Left colon (tissue), 2 donors: ENCODE measurements at regions not wholly inside any gene's neighbourhood (a gene's known extent, or its start where the extent isn't known, plus 50 kb on each side); places are given as distances from the start of the nearest gene placed in this dataset.
A peak's percentile ranks its signal among the peaks of the same experiment; 100 is the strongest.
"Not testable (repeated sequence)": the region's sequence is repeated elsewhere in the genome, so short reads cannot be mapped to it uniquely, and the experiment has no call there.

ENCODE experiments used
- ATAC-seq: fragments of 200-7000 bp; cut with Tn5 transposase; one replicate; pipeline ENCODE4 v1.9.1; 2020; ENCODE audit warnings: mild to moderate bottlenecking, moderate library complexity
- DNase-seq, 2 donors: peaks; one replicate each; pipeline ENCODE4 v3.0.0-alpha.2; 2020
- intact Hi-C, 2 donors: fragments of 100-400 bp; cut with DNase I in 1 of 2; cut with micrococcal nuclease in 1 of 2; formaldehyde crosslinking; loops; one replicate each; pipeline versions ENCODE4 v1.11.2 to v1.14.0; 2022; cut with DNase I, micrococcal nuclease
- donor health status: DM: no; HTN: no; CAD: no.
- donor health status: DM: yes; HTN: yes; CAD: no.

DNA sequence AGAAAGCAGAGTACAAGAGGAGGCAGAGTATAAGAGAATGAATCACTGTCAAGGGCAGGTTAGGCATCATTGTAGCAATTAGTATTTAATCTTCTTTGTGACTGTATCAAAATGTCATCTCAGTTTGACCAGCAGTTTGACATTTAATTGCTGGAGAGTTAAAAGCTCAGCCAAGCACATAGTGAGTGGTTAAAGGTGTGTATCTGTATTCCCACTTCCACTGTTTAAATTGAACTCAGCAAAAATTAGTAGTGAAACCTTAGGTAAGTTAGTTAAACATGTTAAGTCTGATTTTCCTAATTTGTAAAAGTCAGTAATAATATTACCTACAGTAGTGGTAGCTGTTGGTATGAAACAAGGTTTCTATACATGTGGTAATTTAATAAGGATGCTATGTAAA, 296.4 kb upstream of the MBL2 start:
- intact Hi-C loops, result no loop called here
- DNase-seq (no peak), ATAC-seq (no peak)

DNA sequence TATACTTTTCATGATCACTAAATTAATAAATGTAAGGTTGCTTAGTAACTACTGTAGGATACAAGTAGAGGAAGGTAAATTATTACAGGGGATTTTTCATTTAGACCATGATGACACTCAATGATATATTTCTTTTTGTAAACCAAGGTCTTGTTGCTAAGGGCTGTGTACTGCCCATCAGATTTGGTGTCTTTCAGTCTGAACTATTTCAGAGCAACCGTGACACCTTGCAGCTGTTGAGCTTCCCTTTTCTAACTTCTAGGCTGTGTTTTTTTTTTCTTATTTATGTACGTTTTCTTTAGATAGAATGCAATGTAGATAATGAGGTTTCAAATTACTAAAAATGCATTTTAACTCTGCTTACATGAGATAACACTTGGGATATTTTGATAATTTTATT, 292.0 kb upstream of the MBL2 start:
- ATAC-seq (no peak), DNase-seq (no peak)
- intact Hi-C loops, result no loop called here

GRCh38 chr10:53063805-53064204, 291.2 kb upstream of the MBL2 start:
- no peak for ATAC-seq
- intact Hi-C loops, result no loop called here
- DNase-seq, result no peak

GRCh38 chr10:53052521-53053164, 280.1 kb upstream of the MBL2 start:
- DNase-seq (no peak), ATAC-seq (no peak)
- intact Hi-C loops, result no loop called here

- ATAC-seq (no peak), DNase-seq (no peak)
- intact Hi-C loops, result no loop called here
Measured at GRCh38 chr10:53045315-53045714, 272.7 kb upstream of the MBL2 start.

DNA sequence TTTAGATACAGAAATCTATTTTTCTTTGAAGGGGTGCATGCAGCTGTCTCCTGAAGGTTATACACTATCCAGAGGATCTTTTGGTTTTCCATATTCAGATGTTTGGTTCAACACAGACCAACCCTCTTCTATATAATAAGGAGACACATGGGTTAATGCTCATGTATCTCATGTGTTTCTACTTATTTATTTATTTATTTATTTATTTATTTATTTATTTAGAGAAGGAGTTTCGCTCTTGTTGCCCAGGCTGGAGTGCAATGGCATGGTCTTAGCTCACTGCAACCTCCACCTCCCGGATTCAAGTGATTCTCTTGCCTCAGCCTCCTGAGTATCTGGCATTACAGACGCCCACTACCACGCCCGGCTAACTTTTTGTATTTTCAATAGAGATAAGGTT, 263.2 kb upstream of the MBL2 start:
- DNase-seq, ATAC-seq, intact Hi-C loops: not testable (repeated sequence)

DNA sequence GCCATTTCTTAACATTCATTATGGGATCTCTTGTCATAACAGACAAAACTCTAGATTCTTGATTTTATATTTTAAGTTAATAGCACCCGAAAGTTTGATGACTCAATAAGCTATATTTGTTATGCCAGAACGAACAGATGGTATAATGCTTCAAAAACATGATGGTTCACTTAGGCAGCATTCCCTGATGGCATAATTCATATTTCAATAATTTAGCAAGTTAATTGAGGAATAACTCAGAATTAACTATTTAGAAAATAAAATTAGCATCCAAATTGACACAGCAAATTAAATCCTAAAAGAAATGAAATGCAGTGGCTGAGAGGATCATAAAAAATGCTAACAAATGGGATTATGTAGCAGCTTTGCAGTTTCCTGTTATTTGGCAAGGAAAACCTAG, 260.8 kb upstream of the MBL2 start:
- intact Hi-C loops, result no loop called here
- DNase-seq (no peak), ATAC-seq (no peak)

- DNase-seq, result peak in 1 of 2 donors; percentile 17
- peak; percentile 47 for ATAC-seq
- intact Hi-C loops, result not testable (repeated sequence)
Measured at GRCh38 chr10:53029872-53030849, 257.6 kb upstream of the MBL2 start.

GRCh38 chr10:53029449-53029848, 256.9 kb upstream of the MBL2 start:
- no peak for ATAC-seq
- intact Hi-C loops, result no loop called here
- no peak for DNase-seq

DNA sequence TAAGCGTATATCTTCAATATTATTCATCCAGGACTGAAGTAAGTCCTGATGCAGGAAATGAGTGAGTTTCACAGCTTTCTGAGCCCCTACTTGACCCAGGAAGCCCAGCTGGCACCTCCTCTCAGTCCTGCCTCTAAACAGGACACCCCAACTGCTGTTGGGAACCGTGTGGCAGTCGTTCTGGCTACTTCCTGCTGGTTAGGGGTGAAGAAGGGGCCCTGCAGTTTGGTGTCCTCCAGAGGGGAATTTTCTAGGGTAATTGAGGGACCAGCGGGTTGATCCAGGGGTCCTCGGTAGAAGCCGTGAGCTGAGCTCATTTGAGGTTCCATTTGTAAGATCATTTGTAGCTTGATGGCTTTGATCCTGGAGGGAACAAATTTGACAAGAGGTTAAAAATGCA, 253.2 kb upstream of the MBL2 start:
- intact Hi-C loops, ATAC-seq, DNase-seq: not testable (repeated sequence)

DNA sequence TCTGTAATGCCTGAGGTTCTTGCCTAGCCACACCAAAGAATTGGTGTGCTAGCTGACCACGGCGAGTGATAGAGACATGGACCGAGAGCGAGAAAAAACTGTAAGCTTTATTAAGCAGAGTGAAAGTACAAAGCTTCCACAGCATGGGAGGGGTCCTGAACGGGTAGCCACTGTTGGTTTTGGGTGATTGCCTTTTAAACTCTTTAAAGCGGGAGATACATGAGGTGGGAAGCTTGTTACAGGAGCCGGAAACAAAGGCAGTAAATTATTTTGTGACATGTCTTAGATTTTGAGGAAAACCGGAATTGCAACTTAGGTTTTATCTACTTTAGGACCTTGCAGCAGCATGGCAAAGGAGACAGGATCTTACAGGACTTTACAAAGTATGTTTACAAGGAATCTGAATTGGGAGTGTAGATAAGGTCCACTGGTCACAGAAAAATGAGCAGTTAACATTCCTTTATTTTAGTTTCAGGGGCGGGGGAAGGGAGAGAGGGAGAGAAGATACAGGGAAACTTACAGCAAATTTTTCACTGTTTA, 252.7 kb upstream of the MBL2 start:
- ATAC-seq (peak; percentile 48), DNase-seq (no peak)
- intact Hi-C loops, result no loop called here

DNA sequence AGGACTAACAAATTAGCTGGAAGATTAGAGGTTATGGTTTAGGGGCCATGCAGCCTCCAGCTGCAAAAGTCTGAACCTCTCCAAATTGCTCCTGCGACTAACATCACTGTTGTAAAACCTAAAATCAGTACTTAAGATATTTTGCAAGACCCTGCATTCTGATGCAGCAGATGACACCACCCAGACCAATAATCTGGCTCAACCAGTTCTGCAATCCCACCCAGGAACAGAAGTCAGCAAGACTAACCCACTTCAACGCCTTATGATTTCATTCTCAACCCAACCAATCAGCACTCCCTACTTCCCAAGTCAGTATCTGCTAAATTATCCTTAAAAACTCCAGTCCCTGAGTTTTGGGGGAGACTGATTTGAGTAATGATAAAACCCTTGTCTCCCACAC, 250.8 kb upstream of the MBL2 start:
- intact Hi-C loops, result no loop called here
- ATAC-seq (no peak), DNase-seq (no peak)

- intact Hi-C loops, result no loop called here
- no peak for DNase-seq
- ATAC-seq, result no peak
Measured at GRCh38 chr10:53022611-53023088, 250.1 kb upstream of the MBL2 start.

- DNase-seq (no peak), ATAC-seq (no peak)
- intact Hi-C loops, result no loop called here
Measured at GRCh38 chr10:53013201-53013810, 240.7 kb upstream of the MBL2 start.

DNA sequence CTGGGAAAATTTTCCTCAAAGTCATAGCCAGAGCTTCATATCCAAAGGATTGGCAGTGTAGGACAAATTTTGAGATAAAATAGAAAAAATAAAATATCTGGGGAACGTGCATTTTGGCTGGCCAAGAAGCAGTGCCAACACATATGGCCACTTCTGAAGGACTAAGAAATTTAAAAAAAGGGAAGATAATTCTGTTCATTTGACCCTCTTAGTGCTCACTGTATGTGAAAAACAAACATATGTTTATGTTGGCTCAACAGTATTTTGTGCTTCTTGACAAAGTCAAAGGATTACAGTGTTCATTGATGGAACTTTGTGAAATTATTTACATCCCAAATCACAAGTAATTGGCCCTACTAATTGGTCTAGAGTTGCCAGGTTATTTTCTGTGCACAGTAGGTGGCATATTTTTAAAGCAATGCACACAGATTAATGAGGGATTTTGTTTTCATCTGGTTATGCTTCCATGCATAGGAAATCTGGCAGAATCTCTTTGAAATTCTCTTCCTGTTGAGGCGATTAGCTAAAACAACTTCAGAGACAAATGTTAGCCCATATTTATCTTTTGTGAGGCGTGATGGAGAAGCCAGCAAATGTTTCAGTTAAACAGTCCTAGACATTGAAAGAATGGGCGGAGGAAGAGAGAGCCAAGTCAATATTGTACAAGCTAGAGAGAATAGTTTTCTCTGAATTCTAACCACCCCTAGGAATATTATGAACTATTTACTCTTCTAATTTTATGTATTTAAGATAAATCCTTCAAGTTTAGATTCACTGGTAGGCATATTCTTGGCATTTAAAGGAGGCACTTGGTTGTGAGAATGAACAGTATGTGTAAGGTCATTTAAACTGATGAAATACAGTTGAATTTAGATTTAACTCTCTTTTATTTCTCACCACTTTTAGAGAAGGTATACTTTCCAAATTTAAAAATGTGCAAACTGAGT, 237.7 kb upstream of the MBL2 start:
- no peak for ATAC-seq
- intact Hi-C loops, result no loop called here
- DNase-seq, result no peak

- intact Hi-C loops, result no loop called here
- DNase-seq (no peak), ATAC-seq (peak; percentile 18)
Measured at GRCh38 chr10:53007527-53007842, 234.9 kb upstream of the MBL2 start.

DNA sequence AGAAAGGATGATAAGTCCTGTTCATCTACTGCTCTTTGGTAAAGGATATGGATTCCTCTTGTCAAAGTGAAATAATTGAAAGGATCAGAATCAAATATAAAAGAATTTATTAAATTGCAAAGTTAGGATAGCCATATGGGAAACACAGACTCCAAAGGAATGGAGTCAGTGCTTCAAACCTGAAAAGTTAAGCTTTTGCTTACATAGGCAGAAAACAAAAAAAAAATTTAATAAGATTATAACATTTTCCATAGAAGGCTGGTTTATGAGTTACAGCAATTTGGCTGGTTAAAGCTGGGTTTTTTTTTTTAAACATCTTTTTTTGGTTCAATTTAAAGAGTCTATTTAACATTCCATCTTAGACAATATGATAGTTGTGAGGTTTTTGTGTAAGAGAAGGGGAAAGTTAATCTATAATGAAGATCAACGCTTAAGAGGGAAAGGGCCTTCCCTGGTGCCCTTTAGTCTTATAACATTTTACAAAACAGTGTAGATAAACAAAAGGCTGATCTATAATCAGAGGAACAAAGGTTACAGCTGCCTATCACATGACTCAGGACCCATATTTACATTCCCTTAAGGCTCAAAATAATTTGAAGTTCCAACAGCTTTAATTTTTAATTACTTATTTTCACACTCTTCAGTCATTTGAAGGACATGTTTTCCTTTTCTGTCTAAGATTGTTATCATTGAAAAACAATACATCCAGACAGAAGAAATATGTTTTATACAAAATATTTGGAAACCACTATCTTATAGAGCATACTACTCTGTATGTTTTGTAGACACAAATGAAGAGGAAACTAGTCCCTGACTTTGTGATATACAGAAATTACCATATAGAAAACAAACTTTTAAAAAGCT, 234.3 kb upstream of the MBL2 start:
- DNase-seq (no peak), ATAC-seq (peak; percentile 99)
- intact Hi-C loops, result no loop called here
